ENCODE measurements at regions not wholly inside any gene's neighbourhood (a gene's known extent, or its start where the extent isn't known, plus 50 kb on each side); places are given as distances from the start of the nearest gene placed in this dataset.

DNA sequence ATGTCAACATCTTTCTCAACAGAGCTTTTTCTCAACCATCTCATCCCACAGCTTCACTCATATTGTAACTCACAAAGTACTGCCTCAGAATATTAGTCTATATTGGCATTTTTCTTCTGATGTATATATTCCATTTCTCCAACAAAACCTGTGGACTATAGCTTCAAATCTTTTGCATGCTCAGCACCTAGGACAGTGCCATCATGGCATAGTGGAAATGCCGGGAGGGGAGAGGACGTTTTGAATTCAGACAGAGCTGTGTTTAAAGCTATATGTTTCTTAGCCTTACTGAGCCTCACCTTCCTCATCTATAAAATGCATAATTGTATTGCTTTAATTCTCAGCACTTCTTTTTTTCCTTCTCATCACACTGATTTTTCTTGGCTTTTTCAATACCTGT is 452.6 kb downstream of the GALC start:
- no peak overlapping the region for H2AFZ ChIP-seq (ENCODE audit: control insufficient read depth, low read depth, low read length)
- in situ Hi-C loops (cut with MboI) (no loop called here), intact Hi-C loops (cut with micrococcal nuclease; ENCODE audit: unreplicated experiment) (no loop called here)
- ATAC-seq (no peak), FAIRE-seq (no peak), DNase-seq (ENCODE audit: low read depth, low spot score) (no peak)
- H3K27ac ChIP-seq (ENCODE audit: control insufficient read depth, insufficient read depth) = no peak overlapping the region
- no peak overlapping the region for H3K4me2 ChIP-seq (ENCODE audit: control insufficient read depth, insufficient read depth)
- RAD21 ChIA-PET (ENCODE audit: unreplicated experiment) = no interaction called here
- no peak overlapping the region for H3K4me3 ChIP-seq
- H3K79me2 ChIP-seq (ENCODE audit: control insufficient read depth, insufficient read depth, low read length) = no peaks in the 10 kb centered on the region
- no peaks in the 10 kb centered on the region for H4K20me1 ChIP-seq (ENCODE audit: control insufficient read depth, insufficient read depth)
- no TSS peak for BruUV-seq (replicated peaks)
- 51% methylated on average over 2 of the region's 2 CpGs for WGBS (ENCODE audit: insufficient coverage, insufficient replicate concordance, low lambda C conversion rate, missing lambda C conversion rate)
- no peak overlapping the region for H3K9ac ChIP-seq (ENCODE audit: control insufficient read depth, insufficient read depth, low read length)
- POLR2A ChIA-PET = no interaction called here
- no peaks in the 10 kb centered on the region for H3K36me3 ChIP-seq (ENCODE audit: control insufficient read depth in 2 of 2, insufficient read depth in 2 of 2, low read length in 1 of 2)
- SMC1A ChIA-PET (ENCODE audit: uncharacterized antibody, unreplicated experiment) = interaction anchor here (0.5 kb wide), 1 partner anchor 50 kb away, joined by 3 read pairs; no protein-coding TSS in a partner anchor
- H3K4me1 ChIP-seq (ENCODE audit: control insufficient read depth, insufficient read depth, low read length) = no peaks in the 10 kb centered on the region
- H3K9me3 ChIP-seq (replicated peaks; ENCODE audit: control insufficient read depth, insufficient read depth, low read length) = no peaks in the 10 kb centered on the region
- CTCF ChIA-PET = no interaction called here
- TF ChIP-seq ZNF24 (IDR thresholded peaks at IDR 0.05) (no peak), POLR2AphosphoS5 (IDR thresholded peaks at IDR 0.05; ENCODE audit: low read length) (no peak), CHD2 (IDR thresholded peaks at IDR 0.05; ENCODE audit: borderline replicate concordance, low read depth, low read length) (no peak)
- TF ChIP-seq, protein P1, sequence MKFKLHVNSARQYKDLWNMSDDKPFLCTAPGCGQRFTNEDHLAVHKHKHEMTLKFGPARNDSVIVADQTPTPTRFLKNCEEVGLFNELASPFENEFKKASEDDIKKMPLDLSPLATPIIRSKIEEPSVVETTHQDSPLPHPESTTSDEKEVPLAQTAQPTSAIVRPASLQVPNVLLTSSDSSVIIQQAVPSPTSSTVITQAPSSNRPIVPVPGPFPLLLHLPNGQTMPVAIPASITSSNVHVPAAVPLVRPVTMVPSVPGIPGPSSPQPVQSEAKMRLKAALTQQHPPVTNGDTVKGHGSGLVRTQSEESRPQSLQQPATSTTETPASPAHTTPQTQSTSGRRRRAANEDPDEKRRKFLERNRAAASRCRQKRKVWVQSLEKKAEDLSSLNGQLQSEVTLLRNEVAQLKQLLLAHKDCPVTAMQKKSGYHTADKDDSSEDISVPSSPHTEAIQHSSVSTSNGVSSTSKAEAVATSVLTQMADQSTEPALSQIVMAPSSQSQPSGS (IDR thresholded peaks at IDR 0.05; ENCODE audit: low read length) = no peak
- no peaks in the 10 kb centered on the region for H3K27me3 ChIP-seq (replicated peaks in 1 of 2; ENCODE audit: control insufficient read depth in 2 of 2, insufficient read depth in 2 of 2, low read length in 1 of 2)

DNA sequence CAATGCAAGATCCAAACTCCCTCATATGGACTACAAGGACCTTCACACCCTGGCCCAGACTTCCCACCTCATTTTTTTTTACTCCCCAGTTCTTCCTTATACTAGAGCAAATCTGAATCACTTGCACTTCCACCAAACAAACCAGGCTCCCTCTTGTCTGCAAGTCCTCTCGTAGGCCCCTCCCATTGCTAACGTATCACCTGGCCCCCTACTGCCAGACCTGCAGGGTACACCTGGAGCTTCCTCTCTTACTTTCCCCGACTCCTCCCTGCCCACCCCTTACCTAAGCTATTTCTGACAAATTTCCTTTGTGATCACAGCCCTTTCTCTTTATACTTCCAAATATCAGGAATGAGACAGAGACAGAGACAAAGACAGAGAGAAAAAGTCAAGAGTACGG is 463.9 kb downstream of the GALC start:
- no peak overlapping the region for H3K27ac ChIP-seq (ENCODE audit: control insufficient read depth, insufficient read depth)
- BruUV-seq (replicated peaks) = no TSS peak

More for the DNA sequence above, 463.9 kb downstream of the GALC start:
- ChIA-PET SMC1A (ENCODE audit: uncharacterized antibody, unreplicated experiment) (no interaction called here), RAD21 (ENCODE audit: unreplicated experiment) (no interaction called here), CTCF (no interaction called here), POLR2A (no interaction called here)
- H3K9ac ChIP-seq (ENCODE audit: control insufficient read depth, insufficient read depth, low read length) = no peak overlapping the region
- no peaks in the 10 kb centered on the region for H3K79me2 ChIP-seq (ENCODE audit: control insufficient read depth, insufficient read depth, low read length)
- H3K4me2 ChIP-seq (ENCODE audit: control insufficient read depth, insufficient read depth) = no peak overlapping the region
- H3K4me3 ChIP-seq = no peak overlapping the region
- no peak for FAIRE-seq
- H3K27me3 ChIP-seq (replicated peaks in 1 of 2; ENCODE audit: control insufficient read depth in 2 of 2, insufficient read depth in 2 of 2, low read length in 1 of 2) = no peaks in the 10 kb centered on the region
- no peaks in the 10 kb centered on the region for H4K20me1 ChIP-seq (ENCODE audit: control insufficient read depth, insufficient read depth)
- TF ChIP-seq, protein P2, sequence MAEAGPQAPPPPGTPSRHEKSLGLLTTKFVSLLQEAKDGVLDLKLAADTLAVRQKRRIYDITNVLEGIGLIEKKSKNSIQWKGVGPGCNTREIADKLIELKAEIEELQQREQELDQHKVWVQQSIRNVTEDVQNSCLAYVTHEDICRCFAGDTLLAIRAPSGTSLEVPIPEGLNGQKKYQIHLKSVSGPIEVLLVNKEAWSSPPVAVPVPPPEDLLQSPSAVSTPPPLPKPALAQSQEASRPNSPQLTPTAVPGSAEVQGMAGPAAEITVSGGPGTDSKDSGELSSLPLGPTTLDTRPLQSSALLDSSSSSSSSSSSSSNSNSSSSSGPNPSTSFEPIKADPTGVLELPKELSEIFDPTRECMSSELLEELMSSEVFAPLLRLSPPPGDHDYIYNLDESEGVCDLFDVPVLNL (IDR thresholded peaks at IDR 0.05; ENCODE audit: low read depth, low read length) = no peak
- TF ChIP-seq ZZZ3 (IDR thresholded peaks at IDR 0.05; ENCODE audit: control insufficient read depth, insufficient read length, low read depth) (no peak), HDGF (IDR thresholded peaks at IDR 0.05) (no peak), NR2F1 (conservative IDR thresholded peaks at IDR 0.05) (no peak)
- TF ChIP-seq, protein P3, sequence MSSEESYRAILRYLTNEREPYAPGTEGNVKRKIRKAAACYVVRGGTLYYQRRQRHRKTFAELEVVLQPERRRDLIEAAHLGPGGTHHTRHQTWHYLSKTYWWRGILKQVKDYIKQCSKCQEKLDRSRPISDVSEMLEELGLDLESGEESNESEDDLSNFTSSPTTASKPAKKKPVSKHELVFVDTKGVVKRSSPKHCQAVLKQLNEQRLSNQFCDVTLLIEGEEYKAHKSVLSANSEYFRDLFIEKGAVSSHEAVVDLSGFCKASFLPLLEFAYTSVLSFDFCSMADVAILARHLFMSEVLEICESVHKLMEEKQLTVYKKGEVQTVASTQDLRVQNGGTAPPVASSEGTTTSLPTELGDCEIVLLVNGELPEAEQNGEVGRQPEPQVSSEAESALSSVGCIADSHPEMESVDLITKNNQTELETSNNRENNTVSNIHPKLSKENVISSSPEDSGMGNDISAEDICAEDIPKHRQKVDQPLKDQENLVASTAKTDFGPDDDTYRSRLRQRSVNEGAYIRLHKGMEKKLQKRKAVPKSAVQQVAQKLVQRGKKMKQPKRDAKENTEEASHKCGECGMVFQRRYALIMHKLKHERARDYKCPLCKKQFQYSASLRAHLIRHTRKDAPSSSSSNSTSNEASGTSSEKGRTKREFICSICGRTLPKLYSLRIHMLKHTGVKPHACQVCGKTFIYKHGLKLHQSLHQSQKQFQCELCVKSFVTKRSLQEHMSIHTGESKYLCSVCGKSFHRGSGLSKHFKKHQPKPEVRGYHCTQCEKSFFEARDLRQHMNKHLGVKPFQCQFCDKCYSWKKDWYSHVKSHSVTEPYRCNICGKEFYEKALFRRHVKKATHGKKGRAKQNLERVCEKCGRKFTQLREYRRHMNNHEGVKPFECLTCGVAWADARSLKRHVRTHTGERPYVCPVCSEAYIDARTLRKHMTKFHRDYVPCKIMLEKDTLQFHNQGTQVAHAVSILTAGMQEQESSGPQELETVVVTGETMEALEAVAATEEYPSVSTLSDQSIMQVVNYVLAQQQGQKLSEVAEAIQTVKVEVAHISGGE (CRISPR knock-in tag; IDR thresholded peaks at IDR 0.05) = no peak
- H3K4me1 ChIP-seq (ENCODE audit: control insufficient read depth, insufficient read depth, low read length) = no peaks in the 10 kb centered on the region
- no peaks in the 10 kb centered on the region for H3K36me3 ChIP-seq (ENCODE audit: control insufficient read depth in 2 of 2, insufficient read depth in 2 of 2, low read length in 1 of 2)
- H2AFZ ChIP-seq (ENCODE audit: control insufficient read depth, low read depth, low read length) = no peak overlapping the region
- no peaks in the 10 kb centered on the region for H3K9me3 ChIP-seq (replicated peaks; ENCODE audit: control insufficient read depth, insufficient read depth, low read length)
- intact Hi-C loops (cut with micrococcal nuclease; ENCODE audit: unreplicated experiment) = no loop called here
- no peak for ATAC-seq
- in situ Hi-C loops (cut with MboI) = no loop called here
- no peak for DNase-seq (ENCODE audit: low read depth, low spot score)
- 0% methylated on average over 4 of the region's 4 CpGs for WGBS (ENCODE audit: insufficient coverage, insufficient replicate concordance, low lambda C conversion rate, missing lambda C conversion rate)
